ENCODE measurements at regions not wholly inside any gene's neighbourhood (a gene's known extent, or its start where the extent isn't known, plus 50 kb on each side); places are given as distances from the start of the nearest gene placed in this dataset.

- POLR2A ChIA-PET (ENCODE audit: low non-redundant PET), result no interaction called here
- no peak for DNase-seq (ENCODE audit: low spot score)
- H3K27ac ChIP-seq (ENCODE audit: low read depth, low read length, poor library complexity, severe bottlenecking), result no peak overlapping the region
- TF ChIP-seq CTCF (conservative IDR thresholded peaks at IDR 0.05; ENCODE audit: low read depth, low read length) (no peak), EZH2 (IDR thresholded peaks at IDR 0.05; ENCODE audit: borderline replicate concordance, low read depth, low read length, poor library complexity, severe bottlenecking) (no peak)
- intact Hi-C loops (cut with micrococcal nuclease; ENCODE audit: unreplicated experiment), result no loop called here
- CTCF ChIA-PET, result no interaction called here
- H3K36me3 ChIP-seq (ENCODE audit: insufficient read depth, low read length, poor library complexity, severe bottlenecking), result no peaks in the 10 kb centered on the region
- no TSS peak for BruUV-seq (replicated peaks)
- H3K9me3 ChIP-seq (ENCODE audit: low read depth, low read length, poor library complexity, severe bottlenecking), result no peaks in the 10 kb centered on the region
- H3K27me3 ChIP-seq (replicated peaks; ENCODE audit: insufficient read depth, low read depth, low read length, poor library complexity), result no peaks in the 10 kb centered on the region
- H3K4me3 ChIP-seq (ENCODE audit: low read depth, low read length, poor library complexity, severe bottlenecking), result no peak overlapping the region
- no peaks in the 10 kb centered on the region for H3K4me1 ChIP-seq (ENCODE audit: insufficient read depth, low read length, poor library complexity, severe bottlenecking)
Measured at GRCh38 chr2:53455094-53455493, 312.5 kb upstream of the CHAC2 start.

GRCh38 chr2:53452957-53453748 lies 314.5 kb upstream of the CHAC2 start:
- Histone ChIP-seq H3K36me3 (ENCODE audit: insufficient read depth, low read length, poor library complexity, severe bottlenecking) (no peaks in the 10 kb centered on the region), H3K9me3 (ENCODE audit: low read depth, low read length, poor library complexity, severe bottlenecking) (no peaks in the 10 kb centered on the region), H3K27ac (ENCODE audit: low read depth, low read length, poor library complexity, severe bottlenecking) (no peak overlapping the region), H3K4me1 (ENCODE audit: insufficient read depth, low read length, poor library complexity, severe bottlenecking) (no peaks in the 10 kb centered on the region), H3K27me3 (replicated peaks; ENCODE audit: insufficient read depth, low read depth, low read length, poor library complexity) (no peaks in the 10 kb centered on the region), H3K4me3 (ENCODE audit: low read depth, low read length, poor library complexity, severe bottlenecking) (no peak overlapping the region)
- POLR2A ChIA-PET (ENCODE audit: low non-redundant PET), result no interaction called here
- intact Hi-C loops (cut with micrococcal nuclease; ENCODE audit: unreplicated experiment), result no loop called here
- BruUV-seq (replicated peaks), result no TSS peak
- no peak for DNase-seq (ENCODE audit: low spot score)
- CTCF ChIA-PET, result no interaction called here
- TF ChIP-seq EZH2 (IDR thresholded peaks at IDR 0.05; ENCODE audit: borderline replicate concordance, low read depth, low read length, poor library complexity, severe bottlenecking) (no peak), CTCF (conservative IDR thresholded peaks at IDR 0.05; ENCODE audit: low read depth, low read length) (no peak)

GRCh38 chr2:53452400-53452799 lies 315.2 kb upstream of the CHAC2 start:
- no peak for DNase-seq (ENCODE audit: low spot score)
- Histone ChIP-seq H3K9me3 (ENCODE audit: low read depth, low read length, poor library complexity, severe bottlenecking) (no peaks in the 10 kb centered on the region), H3K27ac (ENCODE audit: low read depth, low read length, poor library complexity, severe bottlenecking) (no peak overlapping the region), H3K36me3 (ENCODE audit: insufficient read depth, low read length, poor library complexity, severe bottlenecking) (no peaks in the 10 kb centered on the region), H3K4me1 (ENCODE audit: insufficient read depth, low read length, poor library complexity, severe bottlenecking) (no peaks in the 10 kb centered on the region), H3K4me3 (ENCODE audit: low read depth, low read length, poor library complexity, severe bottlenecking) (no peak overlapping the region), H3K27me3 (replicated peaks; ENCODE audit: insufficient read depth, low read depth, low read length, poor library complexity) (no peaks in the 10 kb centered on the region)
- CTCF ChIA-PET, result no interaction called here
- TF ChIP-seq CTCF (conservative IDR thresholded peaks at IDR 0.05; ENCODE audit: low read depth, low read length), result no peak
- no peak for TF ChIP-seq EZH2 (IDR thresholded peaks at IDR 0.05; ENCODE audit: borderline replicate concordance, low read depth, low read length, poor library complexity, severe bottlenecking)
- POLR2A ChIA-PET (ENCODE audit: low non-redundant PET), result no interaction called here
- intact Hi-C loops (cut with micrococcal nuclease; ENCODE audit: unreplicated experiment), result no loop called here
- no TSS peak for BruUV-seq (replicated peaks)
